ENCODE measurements at regions not wholly inside any gene's neighbourhood (a gene's known extent, or its start where the extent isn't known, plus 50 kb on each side); places are given as distances from the start of the nearest gene placed in this dataset.

DNA sequence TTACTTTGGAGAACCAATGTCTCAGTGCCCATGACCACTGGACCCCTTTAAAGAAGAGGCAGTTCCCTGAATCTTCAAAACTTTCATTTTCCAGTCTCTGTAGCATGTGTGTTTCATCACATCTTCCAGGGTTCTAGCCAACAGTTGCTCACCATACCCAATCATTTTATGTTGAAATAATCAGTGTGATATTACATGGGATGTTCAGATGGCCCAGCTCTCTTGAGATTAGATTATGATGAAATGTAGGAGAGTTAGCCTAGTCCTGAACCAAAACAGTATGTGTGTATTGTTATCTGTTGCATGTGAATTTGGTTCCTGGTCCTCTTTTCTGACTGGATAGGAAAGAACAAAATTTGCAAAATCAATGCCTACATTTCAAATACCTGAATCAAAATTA is 144.5 kb downstream of the ANKRD7 start:
- TF ChIP-seq, protein P1, sequence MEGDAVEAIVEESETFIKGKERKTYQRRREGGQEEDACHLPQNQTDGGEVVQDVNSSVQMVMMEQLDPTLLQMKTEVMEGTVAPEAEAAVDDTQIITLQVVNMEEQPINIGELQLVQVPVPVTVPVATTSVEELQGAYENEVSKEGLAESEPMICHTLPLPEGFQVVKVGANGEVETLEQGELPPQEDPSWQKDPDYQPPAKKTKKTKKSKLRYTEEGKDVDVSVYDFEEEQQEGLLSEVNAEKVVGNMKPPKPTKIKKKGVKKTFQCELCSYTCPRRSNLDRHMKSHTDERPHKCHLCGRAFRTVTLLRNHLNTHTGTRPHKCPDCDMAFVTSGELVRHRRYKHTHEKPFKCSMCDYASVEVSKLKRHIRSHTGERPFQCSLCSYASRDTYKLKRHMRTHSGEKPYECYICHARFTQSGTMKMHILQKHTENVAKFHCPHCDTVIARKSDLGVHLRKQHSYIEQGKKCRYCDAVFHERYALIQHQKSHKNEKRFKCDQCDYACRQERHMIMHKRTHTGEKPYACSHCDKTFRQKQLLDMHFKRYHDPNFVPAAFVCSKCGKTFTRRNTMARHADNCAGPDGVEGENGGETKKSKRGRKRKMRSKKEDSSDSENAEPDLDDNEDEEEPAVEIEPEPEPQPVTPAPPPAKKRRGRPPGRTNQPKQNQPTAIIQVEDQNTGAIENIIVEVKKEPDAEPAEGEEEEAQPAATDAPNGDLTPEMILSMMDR (IDR thresholded peaks at IDR 0.05; ENCODE audit: borderline replicate concordance, extremely low read depth, low read length, poor library complexity, severe bottlenecking): no peak
- no peak for TF ChIP-seq EZH2 (IDR thresholded peaks at IDR 0.05; ENCODE audit: borderline replicate concordance, low read depth, low read length, severe bottlenecking)

Measured in DND-41 (cell line).